Activated T-helper 17 cell treated with anti-CD3 and anti-CD28 coated beads, Interleukin-2, amount 50 U/mL, for 72 hours (primary cell): ENCODE measurements at regions not wholly inside any gene's neighbourhood (a gene's known extent, or its start where the extent isn't known, plus 50 kb on each side); places are given as distances from the start of the nearest gene placed in this dataset.
"Not testable (repeated sequence)": the region's sequence is repeated elsewhere in the genome, so short reads cannot be mapped to it uniquely, and the experiment has no call there.

ENCODE experiments used
- ATAC-seq: fragments of 150-1000 bp; cut with Tn5 transposase; replicated peaks from 2 replicates; pipeline ENCODE4 v1.10.0; 2021; ENCODE audit warnings: mild to moderate bottlenecking, moderate library complexity
- H3K27ac Mint-ChIP-seq: one replicate; pipeline ENCODE4 v1.8.0; 2022; ENCODE audit warnings: mixed read lengths
- H3K27me3 Mint-ChIP-seq: one replicate; pipeline ENCODE4 v1.8.0; 2022; ENCODE audit warnings: mixed read lengths
- H3K36me3 Mint-ChIP-seq: one replicate; pipeline ENCODE4 v1.8.0; 2022; ENCODE audit warnings: low read depth, mild to moderate bottlenecking, mixed read lengths
- H3K4me1 Mint-ChIP-seq: one replicate; pipeline ENCODE4 v1.8.0; 2022; ENCODE audit warnings: mixed read lengths
- H3K4me3 Mint-ChIP-seq: one replicate; pipeline ENCODE4 v1.8.0; 2022; ENCODE audit warnings: mild to moderate bottlenecking, mixed read lengths
- H3K9me3 Mint-ChIP-seq: one replicate; pipeline ENCODE4 v1.8.0; 2022; ENCODE audit warnings: mixed read lengths

DNA sequence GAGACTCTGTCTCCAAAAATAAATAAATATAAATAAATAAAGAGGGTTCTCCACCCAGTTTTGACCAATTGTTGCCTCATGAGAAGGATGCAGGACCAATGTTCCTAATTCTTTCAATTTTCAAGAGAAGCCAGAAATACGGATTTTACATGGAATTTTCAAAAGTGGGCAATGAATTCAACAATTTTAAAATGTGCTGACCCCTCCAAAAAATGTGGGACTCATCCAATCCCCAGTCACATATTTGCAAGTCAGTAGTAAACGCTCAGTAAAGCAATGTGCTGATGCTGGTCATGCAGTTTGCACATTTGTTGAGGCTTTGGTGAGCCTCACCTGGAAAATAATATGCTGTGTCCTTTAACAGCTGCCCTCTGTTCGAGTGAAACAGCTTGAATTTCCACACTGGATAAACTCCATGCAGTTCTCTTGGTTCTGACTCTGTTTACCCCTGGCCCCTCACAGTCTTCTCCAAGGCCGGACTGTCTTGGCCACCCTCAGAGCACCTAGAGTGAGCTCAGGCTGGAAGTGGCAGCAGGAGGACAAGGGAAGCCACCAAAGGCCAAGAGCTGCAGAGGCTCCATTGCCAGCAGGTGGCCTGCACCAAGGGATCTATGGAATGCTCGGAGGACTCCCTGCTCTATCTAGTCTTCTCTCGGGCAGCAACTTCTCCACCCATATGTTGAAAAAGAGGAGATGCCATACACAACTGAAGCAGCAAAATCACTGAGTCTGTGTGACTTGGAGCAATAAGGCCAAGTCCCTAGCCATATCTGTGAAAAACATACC is 246.8 kb downstream of the UACA start:
- peaks cover 3% of the 10 kb centered on the region for H3K27me3 Mint-ChIP-seq
- H3K27ac Mint-ChIP-seq = no peak overlapping the region
- no peaks in the 10 kb centered on the region for H3K4me1 Mint-ChIP-seq
- no peaks in the 10 kb centered on the region for H3K9me3 Mint-ChIP-seq
- no peak for ATAC-seq
- no peak overlapping the region for H3K4me3 Mint-ChIP-seq
- no peaks in the 10 kb centered on the region for H3K36me3 Mint-ChIP-seq

DNA sequence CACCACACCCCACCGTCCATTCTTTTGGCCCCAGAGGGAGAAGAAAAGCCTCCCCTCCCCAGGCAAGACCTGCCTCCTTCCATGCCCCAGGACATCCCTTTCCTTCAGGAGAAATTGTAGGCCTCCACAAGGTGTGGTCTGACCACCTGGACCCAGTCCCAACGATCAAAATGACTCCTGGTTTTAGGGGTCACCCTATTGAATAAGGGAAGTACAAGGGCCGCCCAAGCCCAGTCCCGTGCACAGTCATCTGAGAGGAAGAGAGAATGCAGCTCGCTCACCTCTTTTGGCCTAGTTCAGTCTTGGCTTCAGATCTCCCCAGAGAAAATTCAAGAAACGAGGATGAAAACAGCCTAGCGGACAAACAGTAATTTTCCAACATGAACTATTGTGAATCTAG is 249.1 kb downstream of the UACA start:
- no peak overlapping the region for H3K27ac Mint-ChIP-seq
- peaks cover 9% of the 10 kb centered on the region for H3K9me3 Mint-ChIP-seq
- no peak overlapping the region for H3K4me3 Mint-ChIP-seq
- H3K36me3 Mint-ChIP-seq = no peaks in the 10 kb centered on the region
- no peak for ATAC-seq
- peaks cover 9% of the 10 kb centered on the region for H3K4me1 Mint-ChIP-seq
- no peaks in the 10 kb centered on the region for H3K27me3 Mint-ChIP-seq

DNA sequence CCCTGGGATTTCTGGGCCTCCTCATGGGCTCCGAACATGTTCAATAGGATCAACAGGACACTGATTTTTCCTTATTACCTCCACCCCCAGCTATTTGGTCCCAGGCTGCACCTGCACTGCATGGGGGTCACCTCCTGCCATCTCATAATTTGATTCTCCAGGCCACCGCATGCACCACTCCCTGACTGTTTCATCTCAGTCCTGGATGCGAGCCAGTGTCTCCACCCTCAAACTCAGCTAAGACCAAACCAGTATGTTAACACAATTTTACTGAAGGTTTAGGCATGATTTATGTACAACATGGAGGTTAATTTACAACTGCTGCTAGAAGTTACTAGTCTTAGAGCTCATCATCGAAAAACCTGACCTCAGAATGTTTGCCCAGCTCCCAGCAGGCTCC is 249.5 kb downstream of the UACA start:
- Mint-ChIP-seq H3K27me3 (no peaks in the 10 kb centered on the region), H3K27ac (no peak overlapping the region), H3K36me3 (no peaks in the 10 kb centered on the region)

DNA sequence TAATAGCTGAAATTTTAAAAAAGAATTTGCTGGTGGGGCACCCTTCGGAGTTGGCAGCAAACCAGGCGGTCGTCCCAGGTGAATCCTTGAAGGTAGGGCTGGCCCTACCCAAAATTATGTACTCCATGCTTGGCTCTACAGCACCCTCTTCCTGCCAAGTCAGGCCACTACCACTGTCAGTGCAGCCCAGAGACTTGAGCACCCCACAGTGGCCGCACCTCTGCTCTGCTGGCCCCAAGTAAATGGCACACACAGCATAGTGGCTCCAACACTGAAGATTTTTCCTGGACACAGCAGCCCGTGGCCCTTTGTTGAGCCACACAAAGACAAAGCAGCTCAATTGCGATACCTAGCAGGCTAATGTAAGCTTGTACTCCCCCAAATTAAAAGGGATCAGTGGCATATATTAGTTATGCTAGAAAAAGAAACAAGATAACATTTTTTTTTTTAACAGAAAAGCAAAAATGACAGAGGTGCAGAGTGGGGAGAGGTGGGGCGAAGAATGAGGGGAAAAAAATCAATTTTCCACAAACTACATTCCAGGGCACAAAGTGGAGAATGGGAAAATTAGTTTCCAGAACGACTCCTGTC is 250.5 kb downstream of the UACA start:
- Mint-ChIP-seq H3K9me3 (peaks cover 9% of the 10 kb centered on the region), H3K27ac (no peak overlapping the region), H3K4me3 (no peak overlapping the region), H3K27me3 (no peaks in the 10 kb centered on the region), H3K36me3 (no peaks in the 10 kb centered on the region), H3K4me1 (peaks cover 21% of the 10 kb centered on the region)
- peak; percentile 78 for ATAC-seq

More for the DNA sequence above, 249.5 kb downstream of the UACA start:
- Mint-ChIP-seq H3K4me1 (peaks cover 14% of the 10 kb centered on the region), H3K9me3 (peaks cover 9% of the 10 kb centered on the region), H3K4me3 (no peak overlapping the region)
- no peak for ATAC-seq

DNA sequence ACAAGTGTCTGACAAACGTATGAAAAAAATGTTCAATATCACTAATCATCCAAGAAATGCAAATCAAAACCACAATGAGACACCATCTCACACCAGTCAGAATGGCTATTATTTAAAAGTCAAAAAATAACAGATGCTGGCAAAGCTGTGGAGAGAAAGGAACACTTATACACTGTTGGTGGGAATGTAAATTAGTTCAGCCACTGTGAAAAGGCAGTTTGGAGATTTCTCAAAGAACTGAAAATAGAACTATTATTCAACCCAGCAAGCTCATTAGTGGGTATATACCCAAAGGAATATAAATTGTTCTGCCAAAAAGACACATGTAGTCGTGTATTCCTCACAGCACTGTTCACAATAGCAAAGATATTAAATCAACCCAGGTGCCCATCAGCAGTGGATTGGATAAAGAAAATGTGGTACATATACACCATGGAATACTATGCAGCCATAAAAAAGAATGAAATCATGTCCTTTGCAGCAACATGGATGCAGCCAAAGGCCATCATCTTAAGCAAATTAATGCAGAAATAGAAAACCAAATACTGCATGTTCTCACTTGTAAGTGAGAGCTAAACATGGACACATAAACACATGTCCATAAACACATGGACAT is 251.3 kb downstream of the UACA start:
- not testable (repeated sequence) for ATAC-seq

DNA sequence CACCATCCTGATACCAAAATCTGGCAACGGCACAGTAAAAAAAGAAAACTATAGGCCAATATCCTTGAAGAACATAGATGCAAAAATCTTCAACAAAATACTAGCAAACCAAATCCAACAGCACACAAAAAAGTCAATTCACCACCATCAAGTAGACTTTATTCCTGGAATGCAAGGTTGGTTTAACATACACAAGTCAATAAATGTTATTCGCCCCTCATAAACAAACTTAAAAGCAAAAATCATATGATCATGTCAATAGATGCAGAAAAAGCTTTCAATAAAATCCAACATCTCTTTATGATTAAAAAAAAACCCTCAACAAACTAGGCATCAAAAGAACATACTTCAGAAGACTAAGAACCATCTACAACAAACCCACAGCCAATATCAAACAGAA is 252.9 kb downstream of the UACA start:
- Mint-ChIP-seq H3K4me3 (peak overlapping the region; percentile 57), H3K36me3 (no peaks in the 10 kb centered on the region), H3K4me1 (peaks cover 27% of the 10 kb centered on the region), H3K27ac (peak overlapping the region; percentile 81), H3K9me3 (peaks cover 9% of the 10 kb centered on the region), H3K27me3 (no peaks in the 10 kb centered on the region)
- ATAC-seq = no peak

More for the DNA sequence above, 251.3 kb downstream of the UACA start:
- not testable (repeated sequence) for H3K27me3 Mint-ChIP-seq, H3K9me3 Mint-ChIP-seq, H3K4me3 Mint-ChIP-seq, H3K36me3 Mint-ChIP-seq, H3K27ac Mint-ChIP-seq
- peaks cover 21% of the 10 kb centered on the region for H3K4me1 Mint-ChIP-seq

DNA sequence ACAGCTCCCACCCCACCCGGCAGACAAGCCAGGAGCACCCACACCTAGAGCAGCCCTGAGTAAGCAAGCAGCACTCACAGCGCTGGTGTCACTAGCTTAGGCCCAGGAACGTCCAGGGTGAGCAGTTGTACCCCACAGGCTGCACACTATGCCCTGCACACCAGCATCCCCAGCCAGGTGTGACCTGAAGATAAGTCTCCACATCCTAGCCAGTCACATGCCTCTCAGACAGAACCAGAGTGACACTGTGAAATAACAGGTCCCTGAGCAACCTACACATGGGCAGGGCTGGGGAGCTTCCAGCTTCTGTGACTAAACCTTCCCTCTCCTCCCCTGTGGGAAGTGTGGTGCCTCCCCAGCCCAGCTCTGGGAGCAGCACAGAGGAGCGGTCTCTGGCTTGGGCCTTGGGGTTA is 253.6 kb downstream of the UACA start:
- H3K4me3 Mint-ChIP-seq = peak overlapping the region; percentile 57
- H3K36me3 Mint-ChIP-seq = no peaks in the 10 kb centered on the region
- peaks cover 9% of the 10 kb centered on the region for H3K9me3 Mint-ChIP-seq
- peak; percentile 4 for ATAC-seq
- H3K27ac Mint-ChIP-seq = peak overlapping the region; percentile 81
- H3K4me1 Mint-ChIP-seq = peaks cover 30% of the 10 kb centered on the region
- H3K27me3 Mint-ChIP-seq = no peaks in the 10 kb centered on the region

DNA sequence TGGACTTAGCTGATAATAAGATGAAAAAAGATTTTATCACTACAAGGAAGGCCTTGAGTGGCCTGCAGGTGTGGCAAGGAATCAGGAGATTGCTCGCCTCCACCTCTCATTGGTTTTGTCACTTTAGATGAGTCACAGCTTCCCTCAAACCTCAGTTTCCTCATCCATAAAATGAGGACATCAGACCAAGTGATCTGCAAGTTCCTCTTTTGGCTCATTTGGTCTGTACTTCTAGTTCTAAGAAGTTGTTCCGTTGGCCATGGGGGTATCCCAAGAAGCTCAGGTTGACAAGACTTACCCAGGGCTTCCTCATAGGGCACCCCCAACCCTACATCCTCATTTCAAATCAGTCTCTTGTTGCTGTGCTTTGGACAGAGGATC is 254.1 kb downstream of the UACA start:
- no peaks in the 10 kb centered on the region for H3K27me3 Mint-ChIP-seq
- no peaks in the 10 kb centered on the region for H3K36me3 Mint-ChIP-seq
- peak overlapping the region; percentile 81 for H3K27ac Mint-ChIP-seq
- H3K4me1 Mint-ChIP-seq = peaks cover 30% of the 10 kb centered on the region
- peaks cover 9% of the 10 kb centered on the region for H3K9me3 Mint-ChIP-seq
- H3K4me3 Mint-ChIP-seq = peak overlapping the region; percentile 57
- peak; percentile 34 for ATAC-seq

DNA sequence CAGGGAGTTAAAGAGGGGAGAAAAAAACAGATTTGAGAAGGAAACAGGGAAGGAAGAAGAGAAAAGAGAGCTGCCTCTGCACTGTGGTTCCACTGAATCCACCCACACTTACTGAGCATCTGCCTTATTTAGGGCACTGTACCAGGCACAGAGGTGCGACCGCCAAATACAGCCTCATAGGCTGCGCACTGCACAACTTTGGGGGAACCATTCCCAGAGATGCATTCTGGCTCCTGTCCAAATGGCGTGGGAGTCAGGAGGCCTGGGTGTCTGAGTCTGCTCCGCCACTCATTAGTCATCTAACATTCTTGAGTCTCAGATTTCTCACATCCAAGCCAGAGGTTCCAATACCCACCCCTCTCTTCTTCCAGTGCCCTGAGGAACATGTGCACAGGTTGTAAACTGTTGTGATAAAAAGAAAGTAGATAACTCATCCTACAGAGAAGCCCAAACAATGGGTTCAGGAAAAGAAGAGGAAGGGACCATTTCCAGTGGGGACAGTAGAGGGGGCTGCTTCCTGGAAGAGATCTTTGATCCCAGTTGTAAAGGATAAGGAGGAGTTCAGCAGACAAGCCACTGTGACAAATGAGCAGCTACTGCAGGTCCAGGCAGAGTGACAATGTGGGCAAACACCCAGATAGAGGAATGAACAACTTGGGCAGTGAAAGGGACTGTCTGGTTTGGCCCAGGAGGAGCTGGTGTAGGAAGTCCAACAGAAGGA is 254.6 kb downstream of the UACA start:
- Mint-ChIP-seq H3K36me3 (no peaks in the 10 kb centered on the region), H3K4me1 (peaks cover 32% of the 10 kb centered on the region), H3K4me3 (peak overlapping the region; percentile 57), H3K27ac (peak overlapping the region; percentile 81), H3K27me3 (no peaks in the 10 kb centered on the region), H3K9me3 (peaks cover 9% of the 10 kb centered on the region)
- ATAC-seq = peak; percentile 25

DNA sequence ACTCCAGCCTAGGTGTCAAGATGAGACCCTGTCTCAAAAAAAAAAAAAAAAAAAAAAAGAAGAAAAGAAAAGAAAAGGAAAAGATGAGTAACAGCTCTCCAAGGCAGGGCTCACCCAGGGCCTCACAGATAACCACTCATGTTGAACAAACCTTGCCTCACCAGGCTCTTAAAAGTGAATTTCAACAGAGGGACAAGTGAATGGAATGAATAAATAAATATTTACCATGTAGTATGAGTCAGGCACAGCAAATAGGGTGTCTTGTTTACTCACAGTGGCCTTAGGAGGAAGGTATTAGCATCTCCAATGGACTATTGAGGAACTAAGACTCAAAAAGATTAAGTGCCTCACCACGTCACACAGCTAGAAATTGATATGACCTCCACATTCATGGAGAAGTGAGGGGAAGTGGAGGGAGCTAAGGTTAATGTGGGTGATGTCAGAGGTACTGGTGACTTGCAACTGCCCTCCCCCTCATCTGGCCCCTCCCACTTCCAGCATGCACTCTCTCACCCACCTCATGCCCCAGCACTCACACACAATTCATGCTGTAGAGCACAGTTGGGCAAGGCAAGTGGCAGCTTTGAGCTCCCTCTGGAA is 255.5 kb downstream of the UACA start:
- peak overlapping the region; percentile 36 for H3K27ac Mint-ChIP-seq
- no peaks in the 10 kb centered on the region for H3K36me3 Mint-ChIP-seq
- no peak for ATAC-seq
- H3K27me3 Mint-ChIP-seq = no peaks in the 10 kb centered on the region
- H3K4me1 Mint-ChIP-seq = peaks cover 40% of the 10 kb centered on the region
- H3K9me3 Mint-ChIP-seq = peaks cover 9% of the 10 kb centered on the region
- peak overlapping the region; percentile 57 for H3K4me3 Mint-ChIP-seq

DNA sequence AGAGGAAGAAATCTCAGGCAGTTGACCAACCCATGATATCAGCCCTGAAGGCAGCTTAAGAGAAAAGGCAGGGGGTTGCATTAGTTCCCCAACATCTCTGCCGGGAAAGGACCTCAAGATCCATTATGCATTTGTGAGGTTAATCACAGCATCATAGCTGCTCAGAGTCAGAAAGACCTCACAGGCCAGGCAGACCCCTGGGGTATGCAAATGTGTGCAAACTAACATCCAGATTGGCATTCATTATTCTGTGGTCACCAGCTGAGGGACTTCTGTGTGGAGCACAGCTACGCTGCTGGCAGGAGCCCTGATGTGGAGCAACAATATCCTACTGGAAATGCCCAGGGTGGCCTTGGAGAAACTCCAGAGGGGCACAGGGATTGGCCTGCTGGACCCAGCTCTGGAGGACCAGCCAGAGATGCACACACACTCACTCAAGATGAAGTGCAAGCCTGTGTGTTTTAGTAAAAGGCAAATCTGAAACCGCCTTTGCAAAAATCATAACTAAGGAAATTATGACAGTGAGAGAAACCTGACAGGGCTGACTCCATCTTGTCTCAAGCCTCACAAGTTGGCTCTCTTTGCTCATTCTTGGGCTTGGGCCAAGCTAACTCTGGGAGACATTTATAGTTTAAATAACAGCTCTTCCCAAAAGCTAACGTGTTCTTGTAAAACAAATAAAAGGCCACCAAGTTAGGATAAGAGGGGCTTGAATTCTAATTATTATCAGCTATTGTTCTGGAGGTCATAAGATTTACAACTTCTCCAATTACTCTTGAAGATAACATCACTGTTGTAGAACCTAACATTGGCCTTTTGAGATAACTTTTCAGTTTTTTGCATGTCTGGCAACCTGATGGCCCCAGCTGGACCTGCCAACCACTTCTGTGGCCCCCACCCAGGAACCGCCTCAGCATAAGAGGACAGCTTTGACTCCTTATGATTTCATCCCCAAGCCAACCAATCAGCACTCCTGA is 257.1 kb downstream of the UACA start:
- Mint-ChIP-seq H3K27me3 (no peaks in the 10 kb centered on the region), H3K4me3 (peak overlapping the region; percentile 67), H3K9me3 (peaks cover 9% of the 10 kb centered on the region), H3K4me1 (peaks cover 48% of the 10 kb centered on the region), H3K27ac (peak overlapping the region; percentile 31), H3K36me3 (no peaks in the 10 kb centered on the region)
- ATAC-seq = no peak

DNA sequence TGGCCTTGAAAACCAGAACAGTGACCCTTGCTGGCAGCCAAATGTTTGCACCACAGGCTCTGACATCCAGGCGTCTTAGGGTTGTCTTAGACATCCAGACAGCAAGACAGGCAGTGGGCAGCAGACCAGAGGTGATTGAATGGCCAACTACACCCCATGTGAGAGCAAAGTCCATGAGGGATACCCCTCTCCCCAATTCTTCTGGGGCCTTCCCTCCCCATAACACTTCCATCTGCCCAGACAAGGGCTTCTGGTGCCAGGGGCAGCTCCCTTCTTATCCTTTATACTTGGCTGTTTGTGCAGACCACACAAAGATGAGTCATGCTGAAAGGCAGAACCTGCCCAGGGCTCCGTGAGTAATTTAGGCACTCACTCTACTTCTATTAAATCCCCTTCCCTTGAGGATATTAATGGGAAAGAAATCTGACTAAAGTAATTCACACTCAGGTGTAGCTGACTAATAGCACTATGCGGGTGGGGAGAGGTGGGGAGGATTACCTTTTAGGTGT is 257.9 kb downstream of the UACA start:
- Mint-ChIP-seq H3K9me3 (peaks cover 6% of the 10 kb centered on the region), H3K27ac (peak overlapping the region; percentile 31), H3K4me1 (peaks cover 48% of the 10 kb centered on the region), H3K4me3 (peak overlapping the region; percentile 67), H3K27me3 (no peaks in the 10 kb centered on the region), H3K36me3 (no peaks in the 10 kb centered on the region)
- peak; percentile 53 for ATAC-seq

DNA sequence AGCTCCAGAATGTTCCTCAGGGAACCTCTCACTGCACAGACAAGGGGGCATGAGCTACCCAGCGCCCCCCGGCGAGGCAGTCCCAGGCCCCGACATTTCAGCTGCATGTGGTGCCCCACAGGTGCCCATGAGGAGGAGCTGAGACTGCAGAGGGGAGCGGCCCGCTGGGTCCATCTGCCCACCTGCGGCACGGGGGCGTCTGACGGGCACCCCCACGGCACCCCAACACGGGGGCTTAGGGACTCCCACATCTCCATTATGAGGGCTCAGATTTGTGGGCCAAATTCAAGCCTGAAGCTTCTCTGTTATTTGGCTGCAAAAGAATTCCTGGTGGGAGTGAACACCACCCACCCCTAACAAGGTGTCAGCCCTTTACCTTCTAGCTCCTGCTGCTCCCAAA is 258.4 kb downstream of the UACA start:
- Mint-ChIP-seq H3K36me3 (no peaks in the 10 kb centered on the region), H3K4me3 (peak overlapping the region; percentile 67), H3K9me3 (peaks cover 1% of the 10 kb centered on the region), H3K27ac (peak overlapping the region; percentile 79), H3K27me3 (no peaks in the 10 kb centered on the region), H3K4me1 (peaks cover 46% of the 10 kb centered on the region)
- ATAC-seq = no peak
